HEK293T (cell line): ENCODE measurements at regions not wholly inside any gene's neighbourhood (a gene's known extent, or its start where the extent isn't known, plus 50 kb on each side); places are given as distances from the start of the nearest gene placed in this dataset.

Experiments used
- CTCF ChIA-PET: fragments of 350-600 bp; formaldehyde crosslinking; extraction: SDS; loops from one replicate; lab custom pipeline; 2021; ENCODE audit warnings: antibody characterized with exemption, inconsistent platforms; lab: Yijun Ruan, JAX
- POLR2A ChIA-PET: fragments of 350-600 bp; formaldehyde crosslinking; extraction: SDS; loops from one replicate; lab custom pipeline; 2020; ENCODE audit warnings: antibody characterized with exemption, inconsistent platforms; lab: Yijun Ruan, JAX
- DNase-seq: peaks from one replicate; pipeline ENCODE4 v3.0.0; 2012; ENCODE audit warnings: mixed read lengths; ENCODE audit errors: extremely low spot score
- BHLHE40 ChIP-seq: fragments of 450-650 bp; IDR thresholded peaks from 2 replicates; pipeline ENCODE4 v1.6.1; 2016; ENCODE audit warnings: mild to moderate bottlenecking, moderate library complexity, borderline replicate concordance
- CTBP1 ChIP-seq: fragments of 450-650 bp; IDR thresholded peaks from 2 replicates; pipeline ENCODE4 v1.6.1; 2016; ENCODE audit warnings: borderline replicate concordance
- ELF4 ChIP-seq: fragments of 450-650 bp; IDR thresholded peaks from 2 replicates; pipeline ENCODE4 v1.6.1; 2017; ENCODE audit warnings: antibody characterized with exemption
- FOXA1 ChIP-seq: fragments of 450-650 bp; IDR thresholded peaks from 2 replicates; pipeline ENCODE4 v1.6.1; 2016; ENCODE audit warnings: mild to moderate bottlenecking
- FOXK2 ChIP-seq: fragments of 450-650 bp; IDR thresholded peaks from 2 replicates; pipeline ENCODE4 v1.6.1; 2016; ENCODE audit warnings: mild to moderate bottlenecking
- FOXM1 ChIP-seq: fragments of 450-650 bp; IDR thresholded peaks from 2 replicates; pipeline ENCODE4 v1.6.1; 2017; ENCODE audit warnings: mild to moderate bottlenecking, borderline replicate concordance
- L3MBTL2 ChIP-seq: fragments of 450-650 bp; conservative IDR thresholded peaks from 2 replicates; pipeline ENCODE4 v1.6.1; 2016; ENCODE audit warnings: mild to moderate bottlenecking
- LEF1 ChIP-seq: fragments of 450-650 bp; IDR thresholded peaks from 2 replicates; pipeline ENCODE4 v1.6.1; 2017; ENCODE audit warnings: mild to moderate bottlenecking, borderline replicate concordance
- NFRKB ChIP-seq: fragments of 450-650 bp; IDR thresholded peaks from 2 replicates; pipeline ENCODE4 v1.6.1; 2016; ENCODE audit warnings: mild to moderate bottlenecking, moderate library complexity
- SUZ12 ChIP-seq: fragments of 450-650 bp; IDR thresholded peaks from 2 replicates; pipeline ENCODE4 v1.6.1; 2016; ENCODE audit warnings: mild to moderate bottlenecking
- TARDBP ChIP-seq: fragments of 450-650 bp; IDR thresholded peaks from 2 replicates; pipeline ENCODE4 v1.6.1; 2016
- ZNF384 ChIP-seq: fragments of 450-650 bp; IDR thresholded peaks from 2 replicates; pipeline ENCODE4 v1.6.1; 2016
- TF ChIP-seq, protein P1 (sequence below): fragments of 450-650 bp; IDR thresholded peaks from 2 replicates; pipeline ENCODE4 v1.6.1; 2016

DNA sequence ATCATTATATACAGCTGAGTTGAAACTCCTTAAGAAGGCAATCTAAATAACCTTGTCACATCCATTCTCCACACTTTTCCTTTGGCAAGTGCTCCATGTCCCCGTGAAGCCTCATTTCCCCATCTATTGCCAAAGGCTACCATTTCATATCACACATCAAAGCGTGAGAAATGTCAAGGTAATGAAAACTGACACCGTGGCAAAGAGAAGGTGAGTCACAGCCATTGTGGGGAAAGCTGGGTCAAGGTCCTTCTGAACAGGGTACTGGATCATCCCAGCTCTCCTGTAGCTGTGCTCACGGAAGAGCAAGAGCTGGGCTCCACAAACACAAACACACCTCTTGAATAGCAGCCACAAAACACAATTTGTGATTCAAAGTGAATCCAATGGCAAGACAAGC lies 58.2 kb upstream of the REG3G start:
- POLR2A ChIA-PET = no interaction called here
- no peak for DNase-seq
- TF ChIP-seq ZNF384 (no peak), ELF4 (no peak), TARDBP (no peak), CTBP1 (no peak), FOXM1 (no peak), L3MBTL2 (no peak)
- CTCF ChIA-PET = no interaction called here

DNA sequence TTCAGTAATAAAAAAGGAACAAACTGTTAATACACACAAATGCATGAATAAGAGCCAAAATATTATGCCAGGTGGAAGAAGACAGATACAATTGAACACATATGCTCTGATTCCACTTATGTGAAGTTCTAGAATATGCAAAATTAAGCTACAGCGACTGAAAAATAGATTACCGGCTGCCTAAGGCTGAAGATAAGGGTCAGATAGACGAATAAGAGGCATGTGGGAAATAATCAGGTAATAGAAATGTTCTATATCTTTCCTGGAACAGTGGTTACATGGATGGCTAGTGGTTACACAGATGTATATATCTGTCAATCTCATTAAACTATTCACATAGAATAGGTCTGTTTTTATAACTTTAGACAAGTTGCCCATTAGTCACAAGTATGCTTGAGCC lies 51.9 kb upstream of the REG3G start:
- TF ChIP-seq FOXK2 = no peak
- no peak for TF ChIP-seq SUZ12
- TF ChIP-seq FOXA1 = no peak
- no peak for TF ChIP-seq FOXM1
- no peak for TF ChIP-seq NFRKB
- TF ChIP-seq LEF1 = no peak
- TF ChIP-seq BHLHE40 = no peak
- TF ChIP-seq, protein P1, sequence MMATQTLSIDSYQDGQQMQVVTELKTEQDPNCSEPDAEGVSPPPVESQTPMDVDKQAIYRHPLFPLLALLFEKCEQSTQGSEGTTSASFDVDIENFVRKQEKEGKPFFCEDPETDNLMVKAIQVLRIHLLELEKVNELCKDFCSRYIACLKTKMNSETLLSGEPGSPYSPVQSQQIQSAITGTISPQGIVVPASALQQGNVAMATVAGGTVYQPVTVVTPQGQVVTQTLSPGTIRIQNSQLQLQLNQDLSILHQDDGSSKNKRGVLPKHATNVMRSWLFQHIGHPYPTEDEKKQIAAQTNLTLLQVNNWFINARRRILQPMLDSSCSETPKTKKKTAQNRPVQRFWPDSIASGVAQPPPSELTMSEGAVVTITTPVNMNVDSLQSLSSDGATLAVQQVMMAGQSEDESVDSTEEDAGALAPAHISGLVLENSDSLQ = no peak
- TF ChIP-seq ZNF384 = no peak
- no peak for TF ChIP-seq ELF4
- no peak for TF ChIP-seq TARDBP
- ChIA-PET CTCF (no interaction called here), POLR2A (interaction anchor here (0.7 kb wide), 1 partner anchor 674 kb away, joined by 3 read pairs; no protein-coding TSS in a partner anchor)
- DNase-seq = no peak
